ENCODE measurements at regions not wholly inside any gene's neighbourhood (a gene's known extent, or its start where the extent isn't known, plus 50 kb on each side); places are given as distances from the start of the nearest gene placed in this dataset.

DNA sequence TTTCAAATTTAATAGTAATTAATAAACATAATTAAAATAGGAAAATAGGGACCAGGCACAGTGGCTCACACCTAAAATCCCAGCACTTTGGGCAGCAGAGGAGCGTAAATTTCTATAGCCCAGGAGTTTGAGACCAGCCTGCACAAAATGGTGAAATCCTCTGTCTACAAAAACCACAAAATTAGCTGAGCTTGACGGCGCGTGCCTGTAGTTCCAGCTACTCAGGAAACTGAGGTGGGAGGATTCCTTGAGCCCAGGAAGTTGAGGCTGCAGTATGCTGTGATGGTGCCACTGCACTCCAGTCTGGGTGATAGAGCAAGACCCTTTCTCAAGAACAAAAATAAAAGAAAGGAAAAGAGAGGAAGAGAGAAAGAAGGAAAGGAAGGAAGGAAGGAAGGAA, 1387.0 kb upstream of the ADGRB3 start:
- no peak overlapping the region for H3K9ac ChIP-seq (replicated peaks in 1 of 4; ENCODE audit: extremely low read depth in 1 of 4, low read depth in 3 of 4, low read length in 3 of 4)
- no peak overlapping the region for H2AK5ac ChIP-seq (ENCODE audit: low read depth, low read length)
- no peak overlapping the region for H3K4me2 ChIP-seq (ENCODE audit: insufficient read depth in 1 of 2, low read depth in 2 of 2, low read length in 2 of 2)
- no peak overlapping the region for H3K23ac ChIP-seq (ENCODE audit: insufficient read length)
- FAIRE-seq (no peak), DNase-seq (ENCODE audit: low read depth in 1 of 2, low spot score in 2 of 2) (no peak)
- H3K36me3 ChIP-seq (ENCODE audit: control insufficient read depth in 2 of 4, insufficient read depth in 4 of 4, low read length in 3 of 4) = no peaks in the 10 kb centered on the region
- no peak overlapping the region for H2BK20ac ChIP-seq (ENCODE audit: low read length)
- no peak overlapping the region for H3K18ac ChIP-seq (ENCODE audit: extremely low read depth, low read length)
- no peak overlapping the region for H3K27ac ChIP-seq (ENCODE audit: low read depth, low read length)
- no peak overlapping the region for H2BK5ac ChIP-seq (ENCODE audit: low read depth, low read length)
- H3K4ac ChIP-seq (replicated peaks; ENCODE audit: insufficient read length, low read depth, low read length) = no peak overlapping the region
- no peak overlapping the region for H3K56ac ChIP-seq (replicated peaks; ENCODE audit: insufficient read length, low read depth, low read length)
- no peak for TF ChIP-seq BRCA1 (IDR thresholded peaks at IDR 0.05; ENCODE audit: low read depth, low read length)
- TF ChIP-seq SUZ12 (IDR thresholded peaks at IDR 0.05; ENCODE audit: low read length) = no peak
- TF ChIP-seq, protein P1, sequence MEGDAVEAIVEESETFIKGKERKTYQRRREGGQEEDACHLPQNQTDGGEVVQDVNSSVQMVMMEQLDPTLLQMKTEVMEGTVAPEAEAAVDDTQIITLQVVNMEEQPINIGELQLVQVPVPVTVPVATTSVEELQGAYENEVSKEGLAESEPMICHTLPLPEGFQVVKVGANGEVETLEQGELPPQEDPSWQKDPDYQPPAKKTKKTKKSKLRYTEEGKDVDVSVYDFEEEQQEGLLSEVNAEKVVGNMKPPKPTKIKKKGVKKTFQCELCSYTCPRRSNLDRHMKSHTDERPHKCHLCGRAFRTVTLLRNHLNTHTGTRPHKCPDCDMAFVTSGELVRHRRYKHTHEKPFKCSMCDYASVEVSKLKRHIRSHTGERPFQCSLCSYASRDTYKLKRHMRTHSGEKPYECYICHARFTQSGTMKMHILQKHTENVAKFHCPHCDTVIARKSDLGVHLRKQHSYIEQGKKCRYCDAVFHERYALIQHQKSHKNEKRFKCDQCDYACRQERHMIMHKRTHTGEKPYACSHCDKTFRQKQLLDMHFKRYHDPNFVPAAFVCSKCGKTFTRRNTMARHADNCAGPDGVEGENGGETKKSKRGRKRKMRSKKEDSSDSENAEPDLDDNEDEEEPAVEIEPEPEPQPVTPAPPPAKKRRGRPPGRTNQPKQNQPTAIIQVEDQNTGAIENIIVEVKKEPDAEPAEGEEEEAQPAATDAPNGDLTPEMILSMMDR (IDR thresholded peaks at IDR 0.05; ENCODE audit: control extremely low read depth in 1 of 3, insufficient read depth in 1 of 3, low read depth in 1 of 3, low read length in 3 of 3) = no peak
- no peak for TF ChIP-seq SP2 (IDR thresholded peaks at IDR 0.05; ENCODE audit: low read length)
- no peak for TF ChIP-seq SP1 (IDR thresholded peaks at IDR 0.05; ENCODE audit: low read depth, low read length)
- no peak for TF ChIP-seq SRF (IDR thresholded peaks at IDR 0.05; ENCODE audit: low read depth, low read length)
- TF ChIP-seq MAFK (IDR thresholded peaks at IDR 0.05; ENCODE audit: low read depth, low read length) = no peak
- no peak for TF ChIP-seq SIN3A (conservative IDR thresholded peaks at IDR 0.05 in 1 of 2, IDR thresholded peaks at IDR 0.05 in 1 of 2; ENCODE audit: low read depth in 1 of 2, low read length in 2 of 2)
- no peak for TF ChIP-seq CBX5 (IDR thresholded peaks at IDR 0.05; ENCODE audit: low read depth, low read length)
- no peak overlapping the region for H3K4me3 ChIP-seq (ENCODE audit: extremely low read depth in 1 of 4, insufficient read depth in 2 of 4, low read depth in 3 of 4, low read length in 4 of 4)
- no peak overlapping the region for H2BK15ac ChIP-seq (ENCODE audit: low read length)
- ChIA-PET CTCF (ENCODE audit: partially characterized antibody) (no interaction called here), POLR2A (ENCODE audit: partially characterized antibody) (no interaction called here)
- WGBS, 2 experiments (ENCODE audit: extremely low coverage in 1 of 2, insufficient coverage in 1 of 2, insufficient read length in 1 of 2, insufficient replicate concordance in 2 of 2, low coverage in 1 of 2, low lambda C conversion rate in 2 of 2, missing lambda C conversion rate in 1 of 2) = 83% methylated on average over 4 of the region's 4 CpGs; no CpG with 5 or more reads in 1 of the 2 experiments
- H4K20me1 ChIP-seq (replicated peaks in 1 of 2; ENCODE audit: control insufficient read depth in 1 of 2, insufficient read depth in 2 of 2, low read length in 2 of 2) = no peaks in the 10 kb centered on the region
- no peak overlapping the region for H4K91ac ChIP-seq (replicated peaks; ENCODE audit: insufficient read length, low read length)
- no peak overlapping the region for H2AFZ ChIP-seq (ENCODE audit: low read length)
- H2BK12ac ChIP-seq (ENCODE audit: low read depth, low read length) = no peak overlapping the region
- H3K23me2 ChIP-seq (ENCODE audit: low read depth, low read length) = no peaks in the 10 kb centered on the region
- no peaks in the 10 kb centered on the region for H3K27me3 ChIP-seq (replicated peaks in 1 of 4; ENCODE audit: control insufficient read depth in 3 of 4, extremely low read depth in 1 of 4, insufficient read depth in 3 of 4, low read length in 3 of 4)
- H3K9me3 ChIP-seq (ENCODE audit: insufficient read depth in 2 of 2, low read depth in 1 of 2, low read length in 1 of 2) = no peaks in the 10 kb centered on the region
- H3K79me2 ChIP-seq (ENCODE audit: control insufficient read depth in 1 of 2, insufficient read depth in 2 of 2, low read length in 2 of 2) = no peaks in the 10 kb centered on the region
- H2BK120ac ChIP-seq (replicated peaks; ENCODE audit: low read depth, low read length) = no peak overlapping the region
- H4K5ac ChIP-seq (ENCODE audit: insufficient read length, low read depth, low read length) = no peak overlapping the region
- H3K79me1 ChIP-seq (ENCODE audit: low read depth, low read length) = no peaks in the 10 kb centered on the region
- H4K8ac ChIP-seq (ENCODE audit: extremely low read depth, insufficient read depth, low read length) = no peak overlapping the region
- H3K4me1 ChIP-seq (replicated peaks in 1 of 4; ENCODE audit: control insufficient read depth in 3 of 4, insufficient read depth in 4 of 4, low read length in 3 of 4) = no peaks in the 10 kb centered on the region
- no peak overlapping the region for H3K14ac ChIP-seq (ENCODE audit: insufficient read length)

All from H1 (cell line).